Activated naive CD4-positive, alpha-beta T cell treated with Interleukin-2 at 50 U/mL for 16 hours (primary cell): ENCODE measurements at regions not wholly inside any gene's neighbourhood (a gene's known extent, or its start where the extent isn't known, plus 50 kb on each side); places are given as distances from the start of the nearest gene placed in this dataset.

ENCODE experiments used
- DNase-seq: peaks from one replicate; pipeline ENCODE4 v3.0.0-alpha.2; 2020

DNA sequence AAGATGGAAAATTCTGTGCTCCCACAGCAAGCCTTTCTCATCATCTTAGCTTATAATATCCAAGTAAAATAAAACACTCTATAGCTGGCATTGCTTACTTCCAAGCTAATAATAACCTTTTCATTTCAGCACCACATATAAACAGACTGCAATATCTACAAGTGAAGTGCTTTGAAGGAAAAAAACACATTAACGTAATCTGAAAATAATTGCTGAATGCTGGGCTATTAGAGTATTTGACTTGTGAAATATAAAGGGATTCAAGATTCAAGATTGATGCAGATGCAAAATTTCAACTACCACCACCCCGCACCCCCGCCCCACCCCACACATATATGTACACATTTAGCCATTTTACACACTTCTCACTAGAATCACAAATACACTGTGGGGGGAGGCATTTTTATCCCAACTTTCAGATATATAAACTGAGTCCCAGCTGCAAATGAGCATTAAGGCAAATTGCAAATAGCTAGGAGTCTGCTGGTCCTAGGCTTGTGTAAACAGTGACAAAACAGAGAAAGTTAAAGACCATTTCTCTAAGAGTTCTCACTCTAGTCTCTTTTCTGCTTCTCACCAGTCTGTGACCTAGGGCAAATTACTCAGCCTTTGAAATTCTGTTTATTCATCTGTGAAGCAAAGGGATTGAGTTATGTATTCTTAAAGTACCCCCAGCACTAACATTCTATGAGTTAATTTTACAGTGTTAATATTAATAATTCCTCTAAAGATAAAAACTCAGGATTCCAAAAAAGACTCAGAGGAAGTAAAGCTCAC is 489.4 kb downstream of the PRELID2 start:
- no peak for DNase-seq

- no peak for DNase-seq
These were observed 493.3 kb downstream of the PRELID2 start for GRCh38 chr5:145341842-145342241.

DNA sequence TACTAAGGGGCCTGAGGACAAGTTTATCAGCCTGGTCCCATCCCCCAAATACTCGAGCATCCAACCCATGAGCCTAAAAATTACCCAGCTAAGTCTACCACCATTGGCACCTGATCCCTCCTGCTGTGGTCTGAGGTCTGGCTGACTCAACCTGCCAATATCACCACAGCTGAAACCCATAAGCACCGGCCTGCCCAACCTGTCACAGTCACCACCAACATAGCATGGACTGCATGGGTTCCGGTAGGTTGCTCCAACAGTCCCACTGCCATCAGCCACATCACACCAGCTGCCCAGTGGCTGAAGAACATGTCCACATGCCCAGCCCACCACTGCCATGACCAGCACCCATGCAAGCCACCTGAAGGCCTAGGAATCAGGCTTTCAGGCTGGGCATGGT is 495.0 kb downstream of the PRELID2 start:
- no peak for DNase-seq

DNA sequence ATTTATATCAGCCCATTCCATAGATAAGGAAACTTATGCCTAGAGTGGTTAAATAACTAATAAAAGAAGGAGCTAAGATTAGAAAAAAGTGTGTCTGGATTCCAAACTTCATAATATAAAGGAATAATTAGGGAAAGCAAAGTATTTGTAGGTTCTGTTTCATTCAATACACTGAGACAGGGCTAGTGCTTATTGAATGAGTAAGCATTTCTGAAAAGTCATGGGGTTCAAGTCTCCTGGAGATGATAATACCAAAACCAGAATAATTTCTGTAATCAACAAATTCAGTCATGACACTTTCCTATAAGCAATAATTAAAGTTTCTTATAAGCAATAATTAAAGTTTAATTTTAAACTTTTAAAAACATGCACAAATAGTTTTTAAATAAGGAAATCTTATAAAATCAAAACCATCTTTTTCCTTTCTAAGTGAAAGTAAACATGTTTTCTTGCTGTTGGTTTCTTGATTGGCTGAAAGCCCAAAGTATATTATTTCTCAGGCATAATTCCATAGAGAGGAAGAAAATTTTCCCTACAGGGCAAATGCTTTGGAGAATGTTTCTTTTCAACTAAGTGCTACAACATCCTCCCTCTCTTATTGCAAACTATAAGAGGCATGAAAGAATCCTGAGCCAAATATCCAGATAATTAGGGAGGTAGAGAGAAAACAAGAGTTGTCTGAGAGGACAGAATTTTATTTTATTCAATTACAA is 510.2 kb downstream of the PRELID2 start:
- no peak for DNase-seq

GRCh38 chr5:145324101-145324500 is 511.0 kb downstream of the PRELID2 start:
- no peak for DNase-seq

GRCh38 chr5:145316282-145316681 is 518.9 kb downstream of the PRELID2 start:
- DNase-seq, result no peak

- no peak for DNase-seq
These were observed 527.2 kb downstream of the PRELID2 start for GRCh38 chr5:145307866-145308382.

DNA sequence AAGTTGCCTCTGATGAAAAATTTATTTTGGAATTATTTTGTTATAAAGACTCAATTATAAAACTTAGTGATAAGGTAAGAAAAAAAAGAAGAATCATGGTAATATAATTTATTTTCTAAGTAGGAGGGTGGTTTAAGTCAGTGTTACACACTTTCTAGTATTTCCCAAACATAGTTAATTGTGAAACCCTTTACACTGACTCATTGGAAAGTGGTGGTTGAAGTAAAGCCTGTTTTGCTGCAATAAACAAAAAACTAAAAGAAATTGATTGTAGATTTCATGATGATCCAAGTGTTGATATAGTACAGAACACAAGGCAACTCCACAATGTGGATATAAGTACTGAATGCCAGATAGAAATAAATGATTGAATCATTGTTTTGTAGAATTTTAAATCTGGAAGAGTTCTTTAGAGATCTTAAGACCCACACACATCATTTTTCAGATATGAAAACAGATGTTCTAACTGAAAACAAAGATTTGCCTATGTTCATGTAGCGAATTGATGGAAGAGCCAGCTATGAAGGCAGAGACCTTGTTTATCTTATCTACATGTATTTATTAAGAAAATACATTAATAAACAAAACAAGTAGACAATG is 539.8 kb downstream of the PRELID2 start:
- DNase-seq, result no peak

DNA sequence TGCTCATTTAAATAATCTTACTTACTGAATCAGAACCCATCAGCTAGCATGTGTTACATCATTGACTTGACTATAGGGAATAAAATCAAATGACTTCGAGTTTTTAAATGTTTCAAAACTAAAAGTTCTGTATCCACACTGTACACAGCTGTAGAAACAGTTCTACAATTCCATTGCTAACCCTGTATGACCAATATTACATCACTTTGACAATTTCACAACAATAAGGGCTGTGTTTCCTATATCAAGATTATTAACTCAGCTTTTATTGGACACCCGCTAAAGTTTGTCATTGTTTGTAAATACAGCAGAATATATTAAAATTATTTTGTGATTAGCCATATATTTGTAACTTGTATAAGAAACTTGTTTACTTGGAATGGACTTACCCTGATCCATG is 540.8 kb downstream of the PRELID2 start:
- no peak for DNase-seq

DNA sequence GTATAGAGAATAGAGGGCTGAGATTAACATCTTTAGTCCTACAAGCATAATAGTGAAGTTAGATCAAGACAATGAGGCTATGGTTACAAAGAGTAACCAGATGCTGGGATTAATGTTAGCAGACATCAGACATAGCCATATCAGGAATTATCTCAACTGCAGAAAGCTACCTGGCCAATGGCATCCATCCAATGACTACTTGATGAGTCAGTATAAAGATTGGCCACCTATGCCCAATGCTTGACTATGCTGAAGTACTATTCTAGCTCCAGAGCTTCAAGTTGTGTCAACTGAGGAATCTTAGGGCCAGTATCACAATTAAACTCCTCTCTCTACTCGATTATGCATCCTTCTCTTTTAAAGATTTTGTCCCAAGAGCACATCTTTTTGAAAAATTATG is 541.4 kb downstream of the PRELID2 start:
- no peak for DNase-seq

- DNase-seq, result no peak
These were observed 542.9 kb downstream of the PRELID2 start for GRCh38 chr5:145292278-145292677.

GRCh38 chr5:145283141-145283810 is 551.9 kb downstream of the PRELID2 start:
- no peak for DNase-seq

- no peak for DNase-seq
These were observed 554.3 kb downstream of the PRELID2 start for GRCh38 chr5:145280806-145281205.

- DNase-seq, result no peak
These were observed 554.9 kb downstream of the PRELID2 start for GRCh38 chr5:145280214-145280613.

DNA sequence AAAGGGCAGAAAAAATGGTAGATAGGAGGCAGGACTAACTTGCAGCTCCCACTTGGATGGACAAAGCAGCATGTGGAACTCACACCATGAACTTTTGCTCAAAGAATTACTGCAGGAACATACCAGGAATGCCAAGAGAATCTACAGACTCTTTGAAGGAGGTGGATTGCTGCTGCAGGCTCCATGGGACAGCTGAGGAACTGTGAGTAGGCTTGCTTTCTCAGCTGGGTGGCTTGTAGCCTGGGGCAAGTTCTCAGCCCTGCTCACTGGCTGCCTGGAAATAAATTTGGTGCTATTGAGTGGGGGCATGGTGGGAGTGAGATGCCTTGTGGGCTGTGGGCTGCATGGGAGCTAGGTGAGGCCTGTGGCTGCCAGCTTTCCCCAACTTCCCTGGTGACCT is 574.5 kb downstream of the PRELID2 start:
- DNase-seq, result no peak

DNA sequence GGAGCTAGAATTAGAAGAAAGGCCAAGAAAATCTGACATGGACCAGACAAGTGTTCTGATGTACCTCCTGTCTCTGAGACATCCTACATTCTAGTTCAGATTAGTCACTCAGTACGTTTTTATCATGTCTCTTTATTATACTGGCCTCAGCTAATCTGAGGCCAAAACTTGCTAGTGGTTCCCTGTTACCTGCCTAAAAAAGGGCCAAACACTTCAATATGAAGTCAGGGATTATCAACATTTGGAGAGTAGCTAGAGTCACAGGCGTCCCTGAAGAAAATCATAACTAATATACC is 587.4 kb downstream of the PRELID2 start:
- no peak for DNase-seq

GRCh38 chr5:145246961-145247744 is 588.0 kb downstream of the PRELID2 start:
- DNase-seq, result no peak

- no peak for DNase-seq
These were observed 588.8 kb downstream of the PRELID2 start for GRCh38 chr5:145246379-145246778.

GRCh38 chr5:145245354-145245753 is 589.8 kb downstream of the PRELID2 start:
- no peak for DNase-seq

DNA sequence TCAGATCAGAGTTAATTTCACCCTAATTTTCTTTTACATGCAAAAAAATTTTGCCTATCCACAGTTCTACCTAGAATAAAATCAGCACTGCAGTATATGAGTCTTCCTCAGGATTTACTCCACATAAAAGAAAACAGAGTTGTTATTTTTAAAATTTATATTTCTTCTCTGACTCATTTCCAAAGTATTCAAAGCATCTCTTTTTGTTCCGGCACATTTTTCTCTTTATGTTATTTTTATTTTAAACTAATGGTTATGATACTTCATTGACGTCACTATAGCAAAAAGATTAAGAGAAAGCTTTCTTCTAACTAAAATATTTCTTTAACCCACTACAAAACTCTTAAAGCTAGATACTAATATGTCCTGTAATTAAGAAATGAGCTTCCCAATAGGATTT is 590.4 kb downstream of the PRELID2 start:
- no peak for DNase-seq

GRCh38 chr5:145244251-145244650 is 590.9 kb downstream of the PRELID2 start:
- no peak for DNase-seq

GRCh38 chr5:145243016-145243415 is 592.1 kb downstream of the PRELID2 start:
- DNase-seq, result no peak

DNA sequence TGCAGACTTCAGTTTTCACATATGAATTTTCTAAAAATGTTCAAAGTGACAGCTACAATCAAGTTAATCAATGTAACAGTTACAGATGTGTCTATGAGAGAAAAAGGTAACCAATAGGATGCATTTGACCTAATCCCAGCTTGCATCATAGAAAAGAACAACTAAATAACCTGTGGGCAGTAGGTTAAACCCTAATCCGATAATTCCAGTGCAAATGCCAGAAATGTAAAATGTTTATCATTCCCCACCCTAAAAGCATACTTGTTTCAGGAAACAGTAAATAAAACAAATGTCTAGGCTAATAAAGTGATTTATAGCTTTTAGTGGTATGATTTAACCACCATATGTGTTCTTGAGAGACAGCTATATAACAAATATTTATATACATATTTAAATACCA is 592.6 kb downstream of the PRELID2 start:
- DNase-seq, result no peak
